AG10803 (cell line): ENCODE measurements at regions not wholly inside any gene's neighbourhood (a gene's known extent, or its start where the extent isn't known, plus 50 kb on each side); places are given as distances from the start of the nearest gene placed in this dataset.

Experiments used
- DNase-seq: peaks from one replicate; pipeline ENCODE4 v3.0.0; 2010; ENCODE audit warnings: low read depth
- H3K4me3 ChIP-seq: 2 replicates; pipeline ENCODE4 v1.5.1; 2011; ENCODE audit warnings: mild to moderate bottlenecking, low read length, control low read depth
- CTCF ChIP-seq: conservative IDR thresholded peaks from 2 replicates; pipeline ENCODE4 v1.5.1; 2011; ENCODE audit warnings: mild to moderate bottlenecking, low read length, control low read depth, inconsistent platforms

GRCh38 chr17:36746381-36747053 lies 145.1 kb downstream of the MRM1 start:
- no peak overlapping the region for H3K4me3 ChIP-seq
- TF ChIP-seq CTCF: no peak
- no peak for DNase-seq

- no peak overlapping the region for H3K4me3 ChIP-seq
- no peak for DNase-seq
- TF ChIP-seq CTCF: no peak
Observed at GRCh38 chr17:36747861-36748260, 146.5 kb downstream of the MRM1 start.

GRCh38 chr17:36748272-36748671 lies 146.9 kb downstream of the MRM1 start:
- DNase-seq: no peak
- H3K4me3 ChIP-seq: no peak overlapping the region

GRCh38 chr17:36749493-36749892 lies 148.1 kb downstream of the MRM1 start:
- no peak for DNase-seq
- no peak for TF ChIP-seq CTCF
- H3K4me3 ChIP-seq: no peak overlapping the region

More at GRCh38 chr17:36748272-36748671, 146.9 kb downstream of the MRM1 start:
- TF ChIP-seq CTCF: no peak

GRCh38 chr17:36750316-36750885 lies 149.0 kb downstream of the MRM1 start:
- DNase-seq: no peak
- H3K4me3 ChIP-seq: no peak overlapping the region
- TF ChIP-seq CTCF: no peak

- TF ChIP-seq CTCF: no peak
- H3K4me3 ChIP-seq: no peak overlapping the region
- no peak for DNase-seq
Observed at GRCh38 chr17:36752096-36752888, 150.9 kb downstream of the MRM1 start.
